KBM-7 (cell line): ENCODE measurements at regions not wholly inside any gene's neighbourhood (a gene's known extent, or its start where the extent isn't known, plus 50 kb on each side); places are given as distances from the start of the nearest gene placed in this dataset.

Experiments used
- DNase-seq: peaks from one replicate; pipeline ENCODE4 v3.0.0-alpha.2; 2015
- in situ Hi-C: fragments of 300-500 bp; cut with MboI; formaldehyde crosslinking; loops from 2 replicates; pipeline ENCODE4 v1.14.3; 2020; ENCODE audit warnings: low sequenced_read_pairs, low pct_unique_long_range_greater_than_20kb, mixed read lengths

DNA sequence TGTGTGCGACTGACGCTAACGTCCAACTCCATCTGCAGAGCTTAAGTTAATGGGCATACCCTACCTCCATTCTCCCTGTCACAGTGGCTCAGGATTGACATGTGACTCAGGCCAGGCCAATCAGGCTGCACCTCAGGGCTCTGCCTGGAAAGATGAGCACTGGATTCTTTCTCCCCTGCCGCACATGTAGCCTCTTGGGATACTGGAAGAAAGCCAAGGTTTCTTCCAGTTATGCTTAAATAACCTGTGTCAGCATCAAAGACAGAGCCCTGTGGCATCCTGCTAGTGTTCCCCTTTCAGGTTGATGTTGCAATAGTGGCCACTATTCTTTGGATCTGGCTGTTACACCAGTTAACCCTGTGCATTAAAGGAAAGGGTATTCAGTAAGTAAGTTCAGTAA, 55.0 kb upstream of the SYT6 start:
- in situ Hi-C loops: no loop called here
- DNase-seq: no peak

DNA sequence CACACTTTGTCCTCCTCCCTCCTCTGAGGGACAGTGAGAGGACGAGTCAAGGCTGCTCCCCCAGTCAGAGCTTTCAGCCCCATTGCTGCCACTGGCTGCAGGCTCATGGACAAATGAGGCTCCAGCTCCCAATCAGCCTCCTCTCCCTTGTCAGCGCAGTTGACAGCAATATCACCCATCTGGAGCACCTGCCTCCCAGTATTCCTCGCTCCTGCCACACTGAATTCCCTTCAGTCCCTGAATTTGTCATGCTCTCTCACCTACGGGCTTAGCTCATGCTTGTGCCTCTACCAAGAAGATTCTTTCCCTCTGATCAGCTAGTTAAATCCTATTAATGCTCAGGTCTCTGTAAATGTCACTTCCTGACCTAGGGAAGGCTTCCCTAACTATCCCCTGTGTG, 54.4 kb upstream of the SYT6 start:
- in situ Hi-C loops: no loop called here
- no peak for DNase-seq

DNA sequence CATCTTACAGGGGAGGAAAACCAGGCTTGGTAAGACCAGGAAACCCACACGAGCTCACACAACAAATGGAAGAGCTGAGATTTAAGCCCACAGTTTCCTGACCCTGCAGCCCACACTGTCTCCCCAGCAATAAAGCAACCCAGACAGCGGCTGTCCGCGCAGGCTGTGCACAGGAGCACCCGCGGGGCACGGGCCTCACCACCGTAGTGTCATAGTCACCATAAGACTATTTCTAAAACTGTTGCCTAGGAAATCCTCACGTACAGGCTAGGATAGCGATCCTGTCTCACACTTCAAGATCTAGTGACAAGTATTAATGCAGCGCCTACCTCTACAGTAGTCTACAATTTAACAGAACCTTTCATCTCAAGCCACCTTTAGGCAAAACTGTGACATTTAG, 54.0 kb upstream of the SYT6 start:
- in situ Hi-C loops: no loop called here
- DNase-seq: no peak

DNA sequence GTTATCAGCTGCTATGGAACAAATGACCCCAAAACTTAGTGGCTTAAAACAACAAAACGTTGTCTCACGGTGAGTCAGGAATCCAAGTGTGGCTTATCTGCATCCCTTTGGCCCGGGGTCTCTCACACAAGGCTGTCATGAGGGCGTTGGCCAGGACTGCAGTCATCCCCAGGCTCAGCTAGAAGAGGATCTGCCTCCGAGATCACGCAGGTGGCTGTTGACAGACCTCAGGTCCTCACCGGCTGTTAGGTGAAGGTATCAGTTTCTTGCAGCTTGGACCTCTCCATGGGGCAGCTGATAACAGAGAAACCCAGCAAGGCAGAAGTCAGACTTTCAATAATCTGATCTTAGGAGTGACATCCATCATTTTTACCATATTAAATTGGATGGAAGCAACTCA, 52.7 kb upstream of the SYT6 start:
- DNase-seq: no peak
- in situ Hi-C loops: no loop called here

GRCh38 chr1:114203595-114204128, 50.0 kb upstream of the SYT6 start:
- DNase-seq: no peak
- in situ Hi-C loops: no loop called here
